ENCODE measurements at regions not wholly inside any gene's neighbourhood (a gene's known extent, or its start where the extent isn't known, plus 50 kb on each side); places are given as distances from the start of the nearest gene placed in this dataset.

DNA sequence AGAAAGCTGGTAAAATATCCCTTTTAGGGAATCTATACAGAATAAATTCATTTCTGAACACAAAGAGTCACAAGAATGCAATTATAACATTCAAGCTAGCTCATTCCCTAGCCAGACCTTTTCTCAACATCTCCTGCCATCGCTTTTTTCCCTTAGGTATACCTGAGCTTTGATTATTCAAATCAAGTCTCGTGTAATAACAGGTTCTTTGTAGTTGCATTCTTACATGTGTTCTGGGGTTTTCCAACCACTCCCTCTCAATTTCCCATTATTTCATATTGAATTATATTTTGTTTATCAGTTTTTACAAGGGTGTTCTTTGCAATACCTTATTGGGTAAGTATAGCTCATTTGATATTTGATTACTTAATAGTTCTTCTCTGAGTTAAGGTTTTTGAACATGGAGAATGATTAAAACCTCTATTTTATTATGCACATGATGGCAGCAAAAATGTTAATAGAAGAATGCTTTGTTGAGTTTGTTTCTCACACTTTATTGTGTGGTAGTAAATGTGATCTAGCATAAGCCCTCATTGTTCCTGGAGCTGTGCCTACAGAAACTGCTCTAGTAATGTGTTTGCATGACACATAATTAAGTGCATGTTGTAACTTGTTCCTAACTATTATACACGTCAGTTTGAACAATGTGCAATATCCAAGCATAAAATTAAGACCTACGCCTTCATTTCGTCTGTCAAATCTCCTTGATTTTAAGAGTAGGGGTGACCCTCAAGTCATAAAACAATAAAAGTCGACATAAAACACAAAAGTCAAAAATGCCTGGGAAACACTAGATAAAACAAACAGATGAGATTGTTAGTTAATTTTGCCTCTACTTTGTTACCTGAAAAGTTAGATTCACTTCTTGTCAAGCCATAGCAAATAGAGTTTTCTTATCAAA, 124.0 kb upstream of the POF1B start:
- H3K4me1 ChIP-seq (ENCODE audit: low read depth): no peaks in the 10 kb centered on the region
- H3K36me3 ChIP-seq (ENCODE audit: low read depth): no peaks in the 10 kb centered on the region
- H3K9me3 ChIP-seq: no peaks in the 10 kb centered on the region
- intact Hi-C loops (cut with DNase I, micrococcal nuclease): no loop called here
- no peak overlapping the region for H3K4me3 ChIP-seq
- TF ChIP-seq, protein P1, sequence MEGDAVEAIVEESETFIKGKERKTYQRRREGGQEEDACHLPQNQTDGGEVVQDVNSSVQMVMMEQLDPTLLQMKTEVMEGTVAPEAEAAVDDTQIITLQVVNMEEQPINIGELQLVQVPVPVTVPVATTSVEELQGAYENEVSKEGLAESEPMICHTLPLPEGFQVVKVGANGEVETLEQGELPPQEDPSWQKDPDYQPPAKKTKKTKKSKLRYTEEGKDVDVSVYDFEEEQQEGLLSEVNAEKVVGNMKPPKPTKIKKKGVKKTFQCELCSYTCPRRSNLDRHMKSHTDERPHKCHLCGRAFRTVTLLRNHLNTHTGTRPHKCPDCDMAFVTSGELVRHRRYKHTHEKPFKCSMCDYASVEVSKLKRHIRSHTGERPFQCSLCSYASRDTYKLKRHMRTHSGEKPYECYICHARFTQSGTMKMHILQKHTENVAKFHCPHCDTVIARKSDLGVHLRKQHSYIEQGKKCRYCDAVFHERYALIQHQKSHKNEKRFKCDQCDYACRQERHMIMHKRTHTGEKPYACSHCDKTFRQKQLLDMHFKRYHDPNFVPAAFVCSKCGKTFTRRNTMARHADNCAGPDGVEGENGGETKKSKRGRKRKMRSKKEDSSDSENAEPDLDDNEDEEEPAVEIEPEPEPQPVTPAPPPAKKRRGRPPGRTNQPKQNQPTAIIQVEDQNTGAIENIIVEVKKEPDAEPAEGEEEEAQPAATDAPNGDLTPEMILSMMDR (IDR thresholded peaks at IDR 0.05): no peak
- ATAC-seq (peak; percentile 89), DNase-seq (peak in 1 of 3 donors; percentile 25)

- ATAC-seq: no peak
- Histone ChIP-seq H3K36me3 (ENCODE audit: low read depth) (no peaks in the 10 kb centered on the region), H3K4me1 (ENCODE audit: low read depth) (no peaks in the 10 kb centered on the region), H3K4me3 (no peak overlapping the region), H3K9me3 (no peaks in the 10 kb centered on the region)
- intact Hi-C loops (cut with DNase I, micrococcal nuclease): no loop called here
- DNase-seq: no peak
- TF ChIP-seq, protein P1 (IDR thresholded peaks at IDR 0.05): no peak
These were observed 121.9 kb upstream of the POF1B start for GRCh38 chrX:85501349-85501748.

- Histone ChIP-seq H3K9me3 (no peaks in the 10 kb centered on the region), H3K4me1 (ENCODE audit: low read depth) (no peaks in the 10 kb centered on the region), H3K36me3 (ENCODE audit: low read depth) (no peaks in the 10 kb centered on the region), H3K4me3 (no peak overlapping the region)
- intact Hi-C loops (cut with DNase I, micrococcal nuclease): no loop called here
- TF ChIP-seq, protein P1 (IDR thresholded peaks at IDR 0.05): no peak
- DNase-seq (no peak), ATAC-seq (no peak)
These were observed 119.9 kb upstream of the POF1B start for GRCh38 chrX:85499400-85499799.

DNA sequence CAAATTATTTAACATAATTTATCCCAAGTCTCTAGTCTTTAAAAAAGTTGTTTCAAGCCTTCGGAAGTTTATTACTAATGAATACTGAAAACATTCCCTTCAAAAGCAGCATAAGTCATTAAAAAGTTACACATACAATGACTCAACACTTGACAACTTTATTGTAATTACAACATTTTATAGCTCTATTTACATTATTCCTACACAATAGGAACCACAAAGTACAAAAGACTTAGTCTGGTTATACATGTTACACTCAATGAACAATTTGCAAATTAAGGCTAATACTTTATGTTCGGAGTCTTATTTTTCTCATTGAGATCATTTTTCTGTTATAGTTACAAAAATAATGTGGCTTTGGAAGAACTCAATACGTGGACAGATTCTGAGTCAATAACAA, 114.4 kb upstream of the POF1B start:
- TF ChIP-seq, protein P1 (IDR thresholded peaks at IDR 0.05): no peak
- ATAC-seq (no peak), DNase-seq (no peak)
- no peaks in the 10 kb centered on the region for H3K36me3 ChIP-seq (ENCODE audit: low read depth)
- H3K4me1 ChIP-seq (ENCODE audit: low read depth): no peaks in the 10 kb centered on the region
- intact Hi-C loops (cut with DNase I, micrococcal nuclease): no loop called here
- H3K9me3 ChIP-seq: no peaks in the 10 kb centered on the region
- H3K4me3 ChIP-seq: no peak overlapping the region

DNA sequence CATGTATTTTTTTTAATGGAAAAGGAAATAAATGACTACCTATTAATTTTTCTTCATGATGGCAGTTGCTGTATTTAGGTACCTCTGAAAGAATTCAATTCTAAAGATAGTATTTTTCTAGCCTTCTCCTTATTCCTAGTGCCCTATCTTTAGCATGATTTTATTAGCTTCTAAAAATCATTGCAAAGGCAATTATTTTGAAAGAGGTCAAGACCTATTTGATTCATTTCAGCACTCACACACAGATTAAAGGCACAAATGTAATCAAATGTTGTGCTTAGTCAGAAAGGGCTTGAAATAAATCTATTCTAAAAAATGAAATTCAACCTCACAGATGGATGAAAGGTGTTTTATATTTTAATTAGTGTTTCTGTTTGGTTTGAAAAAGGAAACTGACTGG, 74.8 kb upstream of the POF1B start:
- intact Hi-C loops (cut with DNase I, micrococcal nuclease): no loop called here
- DNase-seq (no peak), ATAC-seq (no peak)
- H3K4me1 ChIP-seq (ENCODE audit: low read depth): no peaks in the 10 kb centered on the region
- no peak overlapping the region for H3K4me3 ChIP-seq
- no peaks in the 10 kb centered on the region for H3K9me3 ChIP-seq
- TF ChIP-seq, protein P1 (IDR thresholded peaks at IDR 0.05): no peak
- H3K36me3 ChIP-seq (ENCODE audit: low read depth): no peaks in the 10 kb centered on the region

Measured in mucosa of descending colon (tissue), 3 donors.